DMS53 (cell line): ENCODE measurements at regions not wholly inside any gene's neighbourhood (a gene's known extent, or its start where the extent isn't known, plus 50 kb on each side); places are given as distances from the start of the nearest gene placed in this dataset.

Experiments used
- DNase-seq: peaks from one replicate; lab custom pipeline; 2025; lab: John Stamatoyannopoulos, UW

GRCh38 chr1:96996001-96996400, 274.4 kb downstream of the PTBP2 start:
- no peak for DNase-seq

GRCh38 chr1:96997717-96998116, 276.1 kb downstream of the PTBP2 start:
- no peak for DNase-seq

- DNase-seq: no peak
Observed at GRCh38 chr1:96998466-96998865, 276.9 kb downstream of the PTBP2 start.

- no peak for DNase-seq
Observed at GRCh38 chr1:96999191-96999590, 277.6 kb downstream of the PTBP2 start.

GRCh38 chr1:97004054-97004453, 282.5 kb downstream of the PTBP2 start:
- no peak for DNase-seq

GRCh38 chr1:97004743-97005142, 283.2 kb downstream of the PTBP2 start:
- no peak for DNase-seq

GRCh38 chr1:97006044-97006661, 284.6 kb downstream of the PTBP2 start:
- no peak for DNase-seq

- DNase-seq: no peak
Observed at GRCh38 chr1:97007840-97008604, 286.4 kb downstream of the PTBP2 start.

- DNase-seq: no peak
Observed at GRCh38 chr1:97010566-97011264, 289.1 kb downstream of the PTBP2 start.

- no peak for DNase-seq
Observed at GRCh38 chr1:97013136-97013535, 291.6 kb downstream of the PTBP2 start.

GRCh38 chr1:97013941-97014340, 292.4 kb downstream of the PTBP2 start:
- no peak for DNase-seq

- DNase-seq: no peak
Observed at GRCh38 chr1:97014426-97014825, 292.8 kb downstream of the PTBP2 start.

GRCh38 chr1:97017895-97018294, 296.3 kb downstream of the PTBP2 start:
- DNase-seq: peak; percentile 50
